Midbrain (tissue), 1 donor: ENCODE measurements at regions not wholly inside any gene's neighbourhood (a gene's known extent, or its start where the extent isn't known, plus 50 kb on each side); places are given as distances from the start of the nearest gene placed in this dataset.
"Not testable (repeated sequence)": the region's sequence is repeated elsewhere in the genome, so short reads cannot be mapped to it uniquely, and the experiment has no call there.

Source experiments
- DNase-seq: peaks from one replicate; lab custom pipeline; 2025; lab: John Stamatoyannopoulos, UW

GRCh38 chr2:8252997-8253694, 428.7 kb upstream of the ID2 start:
- DNase-seq = no peak

- DNase-seq = no peak
Measured at GRCh38 chr2:8253781-8254180, 428.1 kb upstream of the ID2 start.

- DNase-seq = not testable (repeated sequence)
Measured at GRCh38 chr2:8254214-8254613, 427.6 kb upstream of the ID2 start.

- DNase-seq = no peak
Measured at GRCh38 chr2:8254791-8255447, 426.9 kb upstream of the ID2 start.

GRCh38 chr2:8255448-8255800, 426.4 kb upstream of the ID2 start:
- no peak for DNase-seq

GRCh38 chr2:8256905-8257304, 425.0 kb upstream of the ID2 start:
- DNase-seq = no peak

- no peak for DNase-seq
Measured at GRCh38 chr2:8257502-8257901, 424.4 kb upstream of the ID2 start.

- DNase-seq = no peak
Measured at GRCh38 chr2:8258406-8258805, 423.4 kb upstream of the ID2 start.

- DNase-seq = peak; percentile 76
Measured at GRCh38 chr2:8259106-8259840, 422.6 kb upstream of the ID2 start.

GRCh38 chr2:8259841-8260178, 422.0 kb upstream of the ID2 start:
- no peak for DNase-seq

- DNase-seq = no peak
Measured at GRCh38 chr2:8260213-8260612, 421.6 kb upstream of the ID2 start.

GRCh38 chr2:8263901-8264300, 418.0 kb upstream of the ID2 start:
- no peak for DNase-seq

- no peak for DNase-seq
Measured at GRCh38 chr2:8264981-8265380, 416.9 kb upstream of the ID2 start.

- DNase-seq = no peak
Measured at GRCh38 chr2:8265476-8266226, 416.2 kb upstream of the ID2 start.

- DNase-seq = no peak
Measured at GRCh38 chr2:8266563-8266962, 415.3 kb upstream of the ID2 start.

- no peak for DNase-seq
Measured at GRCh38 chr2:8267048-8267447, 414.8 kb upstream of the ID2 start.

- no peak for DNase-seq
Measured at GRCh38 chr2:8267721-8268120, 414.1 kb upstream of the ID2 start.

GRCh38 chr2:8268172-8268783, 413.6 kb upstream of the ID2 start:
- DNase-seq = no peak

- DNase-seq = no peak
Measured at GRCh38 chr2:8270699-8271098, 411.2 kb upstream of the ID2 start.

GRCh38 chr2:8271461-8271860, 410.4 kb upstream of the ID2 start:
- no peak for DNase-seq

- DNase-seq = no peak
Measured at GRCh38 chr2:8276026-8276425, 405.8 kb upstream of the ID2 start.

GRCh38 chr2:8277921-8278571, 403.8 kb upstream of the ID2 start:
- peak; percentile 42 for DNase-seq
